ES-I3 (cell line): ENCODE measurements at regions not wholly inside any gene's neighbourhood (a gene's known extent, or its start where the extent isn't known, plus 50 kb on each side); places are given as distances from the start of the nearest gene placed in this dataset.

ENCODE experiments used
- H3K36me3 ChIP-seq: 2 replicates; pipeline ENCODE4 v1.6.1; 2013; ENCODE audit warnings: mild to moderate bottlenecking, low read length, control low read depth, moderate library complexity; ENCODE audit not compliant: insufficient read depth
- H3K4me1 ChIP-seq: 2 replicates; pipeline ENCODE4 v1.6.1; 2013; ENCODE audit warnings: mild to moderate bottlenecking, control low read depth, low read length; ENCODE audit not compliant: insufficient read depth
- H3K9ac ChIP-seq: 2 replicates; pipeline ENCODE4 v1.6.1; 2013; ENCODE audit warnings: low read depth, mild to moderate bottlenecking, low read length, moderate library complexity
- H3K9me3 ChIP-seq: 2 replicates; pipeline ENCODE4 v1.6.1; 2013; ENCODE audit warnings: mild to moderate bottlenecking, low read length, moderate library complexity; ENCODE audit not compliant: control insufficient read depth, insufficient read depth

DNA sequence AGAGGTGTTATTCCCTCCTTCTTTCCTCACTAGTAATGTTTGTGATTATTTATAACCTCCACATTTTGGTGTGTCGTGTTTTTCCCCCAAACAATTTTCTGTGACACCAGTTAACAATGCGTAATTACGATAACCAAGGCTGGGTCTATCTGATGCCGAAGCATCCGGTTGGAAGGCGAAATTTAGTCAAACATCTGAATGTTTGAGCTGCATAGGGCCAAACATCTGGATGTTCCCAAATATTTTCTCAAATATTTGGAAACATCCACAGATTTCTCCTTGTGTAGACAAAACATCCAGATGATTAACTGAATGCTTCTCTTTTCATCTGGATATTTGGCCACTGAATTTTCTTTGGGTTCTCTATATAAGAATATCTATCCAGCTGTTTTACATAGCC lies 371.7 kb downstream of the NFIB start:
- H3K4me1 ChIP-seq, result no peaks in the 10 kb centered on the region
- no peak overlapping the region for H3K9ac ChIP-seq

DNA sequence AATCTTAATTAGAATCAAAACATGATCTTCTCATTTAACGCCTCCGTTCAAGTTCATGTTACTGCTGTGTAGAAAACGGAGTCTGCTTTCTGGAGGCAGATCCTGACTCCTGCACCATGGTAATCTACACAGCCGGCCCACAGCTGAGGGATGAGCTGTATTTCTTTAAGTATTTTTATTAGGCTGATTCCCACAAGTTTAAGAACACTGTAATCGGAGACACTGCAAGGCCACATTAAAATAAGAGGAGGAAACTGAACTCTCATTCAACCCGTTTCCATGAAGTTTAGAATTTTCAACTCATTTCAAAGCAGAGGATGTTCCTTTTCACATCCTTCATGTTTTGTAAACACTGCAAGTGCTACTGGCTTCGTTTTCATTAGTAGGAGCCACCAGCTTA lies 372.2 kb downstream of the NFIB start:
- Histone ChIP-seq H3K9me3 (no peaks in the 10 kb centered on the region), H3K9ac (no peak overlapping the region), H3K36me3 (no peaks in the 10 kb centered on the region), H3K4me1 (no peaks in the 10 kb centered on the region)

More for the DNA sequence above, 371.7 kb downstream of the NFIB start:
- no peaks in the 10 kb centered on the region for H3K9me3 ChIP-seq
- no peaks in the 10 kb centered on the region for H3K36me3 ChIP-seq

DNA sequence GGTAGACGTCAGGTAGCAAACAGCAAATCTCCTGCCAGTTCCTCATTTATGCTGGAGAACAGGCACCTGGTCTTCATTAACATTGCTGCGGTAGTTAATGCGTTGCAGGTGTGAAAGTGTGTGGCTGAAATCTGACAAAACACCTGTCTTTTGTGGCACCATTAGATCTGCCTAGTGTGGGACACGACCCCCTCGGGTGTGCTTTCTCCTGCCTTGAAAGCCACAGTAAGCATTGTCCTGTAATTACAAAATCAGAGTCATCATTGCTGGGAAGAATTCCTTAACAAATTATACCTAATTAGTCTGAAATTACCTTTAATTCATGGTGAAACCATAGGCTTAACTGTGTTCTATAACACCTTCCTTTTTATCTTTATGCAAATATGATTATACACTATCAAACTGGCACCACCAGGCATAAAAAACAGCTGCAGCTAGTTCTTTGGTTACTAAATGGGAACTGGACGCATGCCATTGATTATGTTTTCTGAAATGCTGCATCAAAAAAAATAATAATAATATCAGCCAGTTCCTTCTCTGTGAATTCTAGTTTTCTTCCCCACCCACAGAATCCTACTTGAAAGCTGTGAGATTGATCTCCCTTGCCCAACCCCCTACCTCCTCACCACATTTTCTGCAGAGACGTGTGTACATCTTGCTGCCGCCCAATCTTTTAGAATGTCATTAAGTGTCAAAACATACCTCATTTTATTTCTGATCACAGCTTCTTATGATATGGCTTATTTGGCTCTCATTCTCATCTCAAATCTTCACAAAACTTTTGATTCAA lies 374.0 kb downstream of the NFIB start:
- Histone ChIP-seq H3K9me3 (no peaks in the 10 kb centered on the region), H3K4me1 (no peaks in the 10 kb centered on the region)

DNA sequence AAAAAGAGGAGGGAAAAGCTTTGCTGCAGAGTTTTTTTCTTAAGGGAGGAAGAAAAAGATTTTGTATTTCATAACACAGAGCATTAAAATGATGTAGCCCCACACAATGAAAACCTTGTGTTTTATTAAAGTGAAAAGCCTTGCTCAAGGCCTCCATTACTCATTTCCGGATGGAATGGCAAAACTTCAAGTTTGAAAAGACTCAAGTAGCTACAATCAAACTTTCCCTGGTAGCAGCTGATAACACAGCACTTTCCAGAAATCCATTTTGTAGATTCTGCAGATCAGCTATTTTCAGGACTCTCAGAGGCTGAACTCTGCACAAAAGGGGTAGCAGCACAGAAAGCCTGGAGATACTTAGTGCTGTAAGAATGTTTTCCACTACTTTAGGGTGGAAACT lies 374.8 kb downstream of the NFIB start:
- H3K4me1 ChIP-seq, result no peaks in the 10 kb centered on the region
- no peak overlapping the region for H3K9ac ChIP-seq
- H3K9me3 ChIP-seq, result no peaks in the 10 kb centered on the region
- no peaks in the 10 kb centered on the region for H3K36me3 ChIP-seq

More for the DNA sequence above, 374.0 kb downstream of the NFIB start:
- no peaks in the 10 kb centered on the region for H3K36me3 ChIP-seq
- H3K9ac ChIP-seq, result no peak overlapping the region

DNA sequence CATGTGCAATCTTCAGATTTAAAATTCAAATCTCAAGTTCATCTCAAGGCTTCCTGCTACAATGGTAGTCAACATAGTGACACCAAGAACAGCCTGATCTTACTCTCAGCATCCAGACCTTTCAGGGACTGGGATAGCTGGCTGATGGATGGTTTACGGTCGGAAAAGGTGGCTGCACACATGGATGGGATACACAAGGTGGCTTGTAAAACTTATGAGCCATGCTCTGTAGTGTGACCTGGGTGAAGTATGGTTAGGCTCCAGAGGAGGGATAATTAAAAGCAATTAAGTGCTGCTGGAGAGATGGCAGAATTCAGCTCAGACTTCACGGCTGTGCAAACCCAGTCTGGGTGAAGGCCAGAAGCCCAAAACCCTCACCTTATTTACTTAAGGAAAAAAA lies 379.5 kb downstream of the NFIB start:
- Histone ChIP-seq H3K4me1 (no peaks in the 10 kb centered on the region), H3K9ac (no peak overlapping the region), H3K9me3 (no peaks in the 10 kb centered on the region), H3K36me3 (no peaks in the 10 kb centered on the region)

DNA sequence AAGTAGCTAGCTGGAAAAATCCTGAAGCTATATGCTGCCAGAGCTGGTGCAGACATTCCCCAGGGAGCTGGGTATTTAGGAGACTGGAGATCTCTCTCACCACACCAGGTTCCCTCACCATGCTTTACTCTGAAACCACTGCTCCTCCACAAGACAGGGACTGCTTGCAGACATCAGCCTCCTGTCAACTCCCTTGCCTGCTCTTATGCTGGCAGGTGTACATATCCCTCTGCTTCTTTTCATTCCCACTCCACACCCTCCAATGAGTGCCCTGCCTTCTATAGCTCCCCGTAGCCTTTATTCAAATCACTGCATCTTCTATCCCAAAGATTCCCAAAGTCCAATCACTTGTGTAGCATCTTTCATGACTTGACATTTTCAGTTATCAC lies 380.7 kb downstream of the NFIB start:
- Histone ChIP-seq H3K9ac (no peak overlapping the region), H3K4me1 (no peaks in the 10 kb centered on the region), H3K9me3 (no peaks in the 10 kb centered on the region), H3K36me3 (no peaks in the 10 kb centered on the region)

DNA sequence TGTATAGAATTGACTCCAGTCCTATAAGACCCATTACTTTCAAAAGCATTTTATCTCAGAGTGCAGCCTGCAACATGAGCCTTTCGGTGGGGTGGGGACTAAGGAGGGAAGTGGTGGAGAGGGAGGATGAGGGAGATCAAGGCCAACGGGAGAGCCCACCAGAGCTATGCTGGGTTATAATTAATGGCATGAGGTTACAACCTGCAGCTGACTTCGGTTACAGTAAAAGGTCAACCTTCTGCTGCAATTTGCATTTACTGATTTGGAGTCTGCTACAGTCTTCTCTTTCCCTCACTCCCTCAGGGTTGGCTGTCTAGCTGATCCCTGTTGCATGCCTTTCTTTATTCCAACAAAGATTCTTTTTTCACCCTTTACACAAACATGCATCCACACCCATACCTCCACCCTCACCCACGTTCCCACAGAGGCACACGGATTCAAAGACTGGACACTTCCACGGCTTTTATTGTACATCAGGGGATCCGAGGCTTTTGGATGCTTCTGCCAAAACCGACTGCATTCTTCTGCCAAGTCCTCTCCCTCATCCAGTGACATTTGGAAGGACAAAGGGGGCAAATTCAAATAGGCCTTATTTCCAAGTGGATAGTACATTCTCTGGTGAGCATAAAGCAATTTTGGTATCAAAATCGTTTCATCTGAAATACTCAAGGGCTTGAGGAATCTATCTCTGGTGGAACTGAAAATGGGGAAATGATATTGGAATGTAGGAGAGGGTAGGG lies 381.2 kb downstream of the NFIB start:
- no peaks in the 10 kb centered on the region for H3K4me1 ChIP-seq
- H3K9ac ChIP-seq, result no peak overlapping the region
- no peaks in the 10 kb centered on the region for H3K36me3 ChIP-seq
- no peaks in the 10 kb centered on the region for H3K9me3 ChIP-seq

DNA sequence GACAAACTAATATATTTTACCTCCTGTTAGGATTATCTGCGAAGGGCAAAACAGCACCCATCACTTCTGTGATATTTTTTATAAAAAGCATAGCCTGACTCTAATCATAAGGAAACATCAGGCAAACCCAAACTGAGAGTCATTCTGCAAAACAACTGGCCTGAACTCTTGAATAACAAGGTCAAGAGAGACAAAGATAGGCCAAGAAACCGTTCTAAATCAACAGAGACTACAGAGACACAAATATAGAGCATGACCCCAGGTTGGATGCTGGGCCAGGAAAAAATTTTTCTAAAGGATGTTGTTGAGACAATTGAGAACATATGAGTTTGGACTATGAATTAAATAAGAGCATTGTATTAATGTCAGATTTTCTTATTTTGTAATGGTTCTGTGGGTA lies 384.9 kb downstream of the NFIB start:
- H3K9me3 ChIP-seq, result no peaks in the 10 kb centered on the region
- no peaks in the 10 kb centered on the region for H3K4me1 ChIP-seq
- H3K36me3 ChIP-seq, result no peaks in the 10 kb centered on the region
- H3K9ac ChIP-seq, result no peak overlapping the region

DNA sequence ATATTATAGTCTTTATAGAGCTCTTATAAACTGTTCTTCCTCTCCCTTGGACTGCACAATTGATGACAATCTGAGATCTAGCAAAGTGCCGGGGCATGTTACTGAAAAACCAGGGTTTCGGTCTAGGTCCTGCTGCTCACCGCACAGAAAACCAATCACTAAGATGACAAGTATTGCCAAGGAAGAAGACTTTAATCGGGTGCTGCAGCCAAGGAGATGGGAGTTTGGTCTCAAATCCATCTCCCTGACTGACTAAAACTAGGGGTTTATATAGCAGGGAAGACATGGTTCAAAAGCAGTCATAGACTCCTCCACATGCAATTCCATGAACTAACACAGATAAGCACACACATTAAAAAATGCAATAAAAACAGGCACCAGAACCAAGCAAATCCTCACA lies 390.6 kb downstream of the NFIB start:
- no peak overlapping the region for H3K9ac ChIP-seq
- H3K9me3 ChIP-seq, result no peaks in the 10 kb centered on the region
- no peaks in the 10 kb centered on the region for H3K4me1 ChIP-seq
- no peaks in the 10 kb centered on the region for H3K36me3 ChIP-seq

DNA sequence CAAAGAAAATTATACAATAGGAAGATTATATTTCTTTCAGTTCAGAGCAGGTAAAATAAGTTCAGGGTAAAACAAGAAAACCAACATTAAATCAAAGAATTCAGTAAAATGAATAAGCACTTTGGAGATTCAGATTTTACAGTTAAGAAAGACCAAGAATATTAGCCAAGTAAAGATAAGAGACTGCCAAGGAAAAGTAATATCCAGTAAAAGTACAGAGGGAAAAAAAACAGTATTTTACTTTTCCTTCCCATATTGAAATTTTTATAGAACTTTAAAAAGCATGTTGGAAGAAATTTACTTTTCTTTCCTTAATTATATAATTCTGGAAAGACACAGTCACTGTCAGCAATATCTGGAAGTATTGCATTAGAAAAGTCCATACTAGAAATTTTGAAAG lies 393.4 kb downstream of the NFIB start:
- Histone ChIP-seq H3K4me1 (no peaks in the 10 kb centered on the region), H3K9ac (no peak overlapping the region), H3K9me3 (no peaks in the 10 kb centered on the region), H3K36me3 (no peaks in the 10 kb centered on the region)

DNA sequence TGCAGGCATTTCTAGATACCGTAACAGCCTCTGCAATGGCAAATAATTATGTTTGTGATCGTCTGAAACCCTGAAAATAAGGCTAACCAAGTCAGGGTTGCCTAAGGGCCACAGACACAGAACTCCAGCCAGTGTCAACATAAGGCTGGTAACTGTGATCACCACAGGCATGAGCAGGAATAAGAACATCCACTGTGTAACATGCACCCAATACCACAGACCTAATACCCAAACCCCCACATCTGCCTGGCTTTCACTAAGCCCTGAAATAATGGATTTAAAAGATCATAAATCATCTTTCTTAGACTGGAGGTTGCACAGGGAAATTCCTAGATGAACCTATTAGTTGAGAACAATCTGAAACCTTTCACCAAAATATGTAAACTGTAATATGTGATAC lies 394.5 kb downstream of the NFIB start:
- Histone ChIP-seq H3K4me1 (no peaks in the 10 kb centered on the region), H3K9ac (no peak overlapping the region), H3K9me3 (no peaks in the 10 kb centered on the region), H3K36me3 (no peaks in the 10 kb centered on the region)

DNA sequence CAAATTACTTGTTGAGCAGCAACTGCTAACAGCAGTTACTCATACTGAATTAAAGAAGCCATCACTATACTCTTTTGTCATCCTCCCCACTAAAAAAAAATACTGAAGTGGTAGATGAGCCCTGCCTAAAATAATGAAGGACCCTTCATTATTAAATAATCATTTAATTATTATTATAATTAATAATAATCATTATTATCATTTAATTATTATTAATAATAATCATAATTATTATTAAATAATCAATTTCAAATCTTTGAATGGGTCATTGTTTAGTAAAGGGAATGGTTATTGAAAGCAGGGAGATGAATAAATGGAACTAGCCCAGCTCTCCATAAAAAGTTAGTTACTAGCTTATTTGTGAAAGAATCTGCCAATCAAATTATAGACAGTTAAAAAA lies 396.4 kb downstream of the NFIB start:
- Histone ChIP-seq H3K9me3 (no peaks in the 10 kb centered on the region), H3K9ac (no peak overlapping the region), H3K4me1 (no peaks in the 10 kb centered on the region), H3K36me3 (no peaks in the 10 kb centered on the region)

DNA sequence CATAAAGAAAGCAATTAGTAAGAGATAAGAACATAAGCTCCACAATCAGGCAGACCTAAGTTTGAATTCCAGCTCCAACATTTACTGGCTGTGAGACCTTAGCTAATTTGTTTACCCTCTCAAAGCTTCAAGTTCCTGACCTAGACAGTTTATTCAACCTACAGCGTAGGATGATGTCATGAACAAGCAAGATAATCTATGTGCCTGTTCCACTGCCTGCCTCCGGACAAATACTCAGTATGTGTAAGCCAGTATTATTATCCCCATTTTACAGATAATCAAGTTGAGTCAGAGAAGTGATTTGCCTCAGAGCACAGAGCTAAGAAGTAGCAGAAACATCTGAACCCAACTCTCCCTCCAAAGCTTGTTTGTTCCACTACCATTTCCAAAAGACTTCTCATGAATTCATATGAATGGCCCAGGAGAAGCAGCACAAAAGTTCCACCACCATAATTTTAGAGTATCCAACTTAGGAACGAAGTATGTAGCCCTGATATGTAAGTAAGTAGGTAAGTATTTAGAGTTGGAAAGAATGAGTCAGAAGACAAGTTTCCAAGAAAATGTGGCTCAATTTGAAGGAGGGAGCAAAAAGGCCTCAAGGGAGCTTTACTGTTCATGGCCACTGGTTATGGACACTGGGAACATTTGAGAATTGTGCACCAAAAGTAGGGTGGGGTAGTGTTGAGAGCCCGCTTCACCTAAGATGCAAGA lies 398.2 kb downstream of the NFIB start:
- no peak overlapping the region for H3K9ac ChIP-seq
- no peaks in the 10 kb centered on the region for H3K9me3 ChIP-seq
- no peaks in the 10 kb centered on the region for H3K4me1 ChIP-seq
- no peaks in the 10 kb centered on the region for H3K36me3 ChIP-seq

DNA sequence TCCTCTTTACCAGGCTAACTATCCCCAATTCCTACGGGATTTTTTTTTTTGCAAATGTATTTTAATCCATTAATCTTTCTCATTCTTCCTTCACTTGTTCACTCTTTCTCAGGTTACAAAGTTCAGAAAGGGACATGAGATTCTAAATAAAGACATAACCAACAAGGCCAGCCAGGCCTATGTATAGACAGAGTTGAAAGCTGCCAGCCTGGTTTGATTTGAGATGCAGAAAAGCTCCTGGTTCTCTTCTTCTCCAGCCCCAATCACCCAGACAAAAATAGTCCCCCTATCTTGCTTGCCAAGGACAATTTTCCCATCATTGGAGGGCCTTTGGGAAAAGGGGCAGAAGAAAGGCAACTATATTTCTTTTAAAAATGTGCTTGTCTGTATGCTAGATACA lies 398.8 kb downstream of the NFIB start:
- Histone ChIP-seq H3K4me1 (no peaks in the 10 kb centered on the region), H3K36me3 (no peaks in the 10 kb centered on the region), H3K9me3 (no peaks in the 10 kb centered on the region), H3K9ac (no peak overlapping the region)

DNA sequence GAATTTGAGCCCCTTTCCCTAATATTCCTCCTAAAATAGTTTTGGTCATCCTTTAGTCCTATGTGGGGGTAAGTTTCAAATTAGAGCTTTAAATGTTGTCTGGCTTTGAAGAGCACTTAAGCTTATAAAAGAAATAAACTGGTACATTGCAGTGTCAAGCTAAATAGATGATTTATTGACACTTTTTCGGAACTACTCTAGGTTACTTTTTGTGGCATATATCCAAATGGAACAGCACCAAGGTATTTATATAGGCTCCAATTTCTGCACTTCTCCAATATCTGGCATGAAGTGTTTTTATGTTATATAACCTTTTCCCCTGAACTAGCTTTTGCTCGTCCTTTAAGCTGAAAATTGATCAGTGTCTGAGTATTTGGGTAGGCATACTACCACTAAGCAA lies 402.5 kb downstream of the NFIB start:
- Histone ChIP-seq H3K36me3 (no peaks in the 10 kb centered on the region), H3K4me1 (no peaks in the 10 kb centered on the region), H3K9ac (no peak overlapping the region), H3K9me3 (no peaks in the 10 kb centered on the region)
